Spleen (tissue), 7 donors: ENCODE measurements at regions not wholly inside any gene's neighbourhood (a gene's known extent, or its start where the extent isn't known, plus 50 kb on each side); places are given as distances from the start of the nearest gene placed in this dataset.

Source experiments
- CTCF ChIP-seq, 11 experiments: fragments of 200-600 bp in 7 of 11; fragments of 450-650 bp in 4 of 11; sonication (generic) in 4 of 11; IDR thresholded peaks in 8 of 11; conservative IDR thresholded peaks in 3 of 11; 1 replicate in 7 of 11; 2 replicates in 4 of 11; pipeline versions ENCODE4 v1.4.0 to v1.8.0; 2016 to 2021; ENCODE audit warnings: antibody characterized with exemption in 11 of 11, inconsistent platforms in 4 of 11, mild to moderate bottlenecking in 1 of 11
- POLR2A ChIP-seq, 3 donors: fragments of 450-650 bp; IDR thresholded peaks; one replicate each; pipeline ENCODE4 v1.5.1; 2017; ENCODE audit warnings: antibody characterized with exemption in 3 of 3, mild to moderate bottlenecking in 1 of 3
- POLR2AphosphoS5 ChIP-seq, 3 donors: sonication (generic); formaldehyde crosslinking; IDR thresholded peaks; one replicate each; pipeline ENCODE4 v1.5.1; 2017; ENCODE audit warnings: antibody characterized with exemption in 3 of 3
- donor health status: DM: no; HTN: no; CAD: no; lungs with moderate emphysema.
- donor health status: DM: no; HTN: no; CAD: no.
- donor health status: DM: no; HTN: no; CAD: no.

GRCh38 chr2:163253621-163254285 is 415.2 kb upstream of the KCNH7 start:
- TF ChIP-seq CTCF (IDR thresholded peaks at IDR 0.05 in 8 of 11, conservative IDR thresholded peaks at IDR 0.05 in 3 of 11) (no peak), POLR2A (IDR thresholded peaks at IDR 0.05) (no peak), POLR2AphosphoS5 (IDR thresholded peaks at IDR 0.05) (no peak)
